ENCODE measurements at regions not wholly inside any gene's neighbourhood (a gene's known extent, or its start where the extent isn't known, plus 50 kb on each side); places are given as distances from the start of the nearest gene placed in this dataset.
A peak's percentile ranks its signal among the peaks of the same experiment; 100 is the strongest.

DNA sequence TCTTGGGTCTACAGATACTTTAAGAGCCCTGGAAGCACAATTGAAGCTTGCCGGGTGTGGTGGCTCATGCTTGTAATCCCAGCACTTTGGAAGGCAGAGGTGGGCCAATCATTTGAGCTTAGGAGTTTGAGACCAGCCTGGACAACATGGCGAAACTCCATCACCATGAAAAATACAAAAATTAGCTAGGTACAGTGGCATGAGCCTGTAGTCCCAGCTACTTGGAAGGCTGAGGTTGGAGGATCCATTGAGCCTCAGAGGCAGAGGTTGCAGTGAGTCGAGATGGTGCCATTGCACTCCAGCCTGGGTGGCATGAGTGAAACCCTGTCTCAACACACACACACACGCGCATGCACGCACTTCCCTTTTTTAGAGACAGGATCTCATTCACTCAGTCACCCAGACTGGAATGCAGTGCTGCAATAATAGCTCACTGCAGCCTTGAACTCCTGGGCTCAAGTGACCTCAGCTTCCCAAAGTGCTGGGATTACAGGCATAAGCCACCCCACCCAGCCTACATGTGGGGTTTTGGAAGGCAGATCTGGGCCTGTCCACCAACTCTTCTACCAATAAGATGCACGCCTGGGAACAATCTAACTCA, 182.5 kb upstream of the JARID2 start:
- Histone ChIP-seq H3K4me3 (no peak overlapping the region), H3K9me3 (no peaks in the 10 kb centered on the region), H3K27ac (peak overlapping the region; percentile 80 to 93 (median 84)), H3K4me1 (peaks cover 10 to 17% of the 10 kb centered on the region in 2 donors), H3K36me3 (no peaks in the 10 kb centered on the region), H3K27me3 (no peaks in the 10 kb centered on the region)
- ATAC-seq, result peak; percentile 23 to 28
- TF ChIP-seq, protein P1, sequence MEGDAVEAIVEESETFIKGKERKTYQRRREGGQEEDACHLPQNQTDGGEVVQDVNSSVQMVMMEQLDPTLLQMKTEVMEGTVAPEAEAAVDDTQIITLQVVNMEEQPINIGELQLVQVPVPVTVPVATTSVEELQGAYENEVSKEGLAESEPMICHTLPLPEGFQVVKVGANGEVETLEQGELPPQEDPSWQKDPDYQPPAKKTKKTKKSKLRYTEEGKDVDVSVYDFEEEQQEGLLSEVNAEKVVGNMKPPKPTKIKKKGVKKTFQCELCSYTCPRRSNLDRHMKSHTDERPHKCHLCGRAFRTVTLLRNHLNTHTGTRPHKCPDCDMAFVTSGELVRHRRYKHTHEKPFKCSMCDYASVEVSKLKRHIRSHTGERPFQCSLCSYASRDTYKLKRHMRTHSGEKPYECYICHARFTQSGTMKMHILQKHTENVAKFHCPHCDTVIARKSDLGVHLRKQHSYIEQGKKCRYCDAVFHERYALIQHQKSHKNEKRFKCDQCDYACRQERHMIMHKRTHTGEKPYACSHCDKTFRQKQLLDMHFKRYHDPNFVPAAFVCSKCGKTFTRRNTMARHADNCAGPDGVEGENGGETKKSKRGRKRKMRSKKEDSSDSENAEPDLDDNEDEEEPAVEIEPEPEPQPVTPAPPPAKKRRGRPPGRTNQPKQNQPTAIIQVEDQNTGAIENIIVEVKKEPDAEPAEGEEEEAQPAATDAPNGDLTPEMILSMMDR (IDR thresholded peaks at IDR 0.05 in 4 of 5, conservative IDR thresholded peaks at IDR 0.05 in 1 of 5), result no peak
- TF ChIP-seq POLR2A (IDR thresholded peaks at IDR 0.05), result no peak
- DNase-seq, result peak; percentile 16 to 70
- intact Hi-C loops (cut with DNase I; ENCODE audit: low total_unique reads) (loop anchor here (1.0 to 10.0 kb wide), 5 partner anchors 139 to 431 kb away; no protein-coding TSS in a partner anchor), in situ Hi-C loops (cut with MboI; ENCODE audit: low sequenced_read_pairs in 4 of 4) (loop anchor here in 1 of 4 donors (10.0 kb wide), 1 partner anchor 179 kb away; no protein-coding TSS in a partner anchor)

DNA sequence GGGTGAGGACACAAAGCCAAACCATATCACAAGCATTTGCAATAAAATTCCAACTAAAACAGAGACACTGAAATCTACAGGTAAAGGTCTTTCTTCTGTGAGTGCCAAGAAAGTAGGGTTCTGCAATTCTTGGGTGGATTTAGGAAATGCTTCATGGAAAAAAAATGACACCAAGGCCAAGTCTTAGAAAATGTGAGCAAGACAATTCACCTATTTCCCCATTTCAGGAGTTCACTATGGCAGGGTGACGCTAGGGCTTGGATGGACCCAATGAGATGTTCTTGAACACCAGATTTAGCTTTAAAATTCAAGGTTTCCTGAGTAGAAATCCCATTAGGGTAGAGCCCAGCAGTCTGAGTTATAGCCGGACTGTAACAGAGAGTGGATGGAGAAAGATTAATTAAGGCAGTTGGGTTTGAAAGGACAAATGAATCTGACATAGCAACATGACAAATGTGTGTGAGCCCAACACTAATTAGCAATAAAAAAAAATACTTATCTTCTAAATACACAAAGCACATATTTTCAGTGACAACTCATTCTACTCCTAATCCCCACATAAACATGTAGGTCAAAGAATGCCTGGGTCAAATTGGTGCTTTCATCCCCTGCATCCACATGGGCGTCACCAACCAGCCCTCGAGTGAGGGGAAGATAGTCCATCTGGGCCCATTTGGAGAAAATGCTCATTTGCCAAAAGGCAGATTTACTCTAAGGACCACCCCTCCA, 180.4 kb upstream of the JARID2 start:
- H3K4me3 ChIP-seq, result no peak overlapping the region
- H3K27ac ChIP-seq, result no peak overlapping the region
- DNase-seq (no peak), ATAC-seq (no peak)
- H3K9me3 ChIP-seq, result no peaks in the 10 kb centered on the region
- TF ChIP-seq, protein P1 (IDR thresholded peaks at IDR 0.05 in 4 of 5, conservative IDR thresholded peaks at IDR 0.05 in 1 of 5), result no peak
- no peak for TF ChIP-seq POLR2A (IDR thresholded peaks at IDR 0.05)
- intact Hi-C loops (cut with DNase I; ENCODE audit: low total_unique reads) (loop anchor here (10.0 kb wide), 2 partner anchors 429 to 431 kb away; no protein-coding TSS in a partner anchor), in situ Hi-C loops (cut with MboI; ENCODE audit: low sequenced_read_pairs in 4 of 4) (loop anchor here in 1 of 4 donors (10.0 kb wide), 1 partner anchor 181 kb away; no protein-coding TSS in a partner anchor)
- no peaks in the 10 kb centered on the region for H3K27me3 ChIP-seq
- H3K36me3 ChIP-seq, result no peaks in the 10 kb centered on the region
- H3K4me1 ChIP-seq, result peaks cover 10 to 17% of the 10 kb centered on the region in 2 donors

DNA sequence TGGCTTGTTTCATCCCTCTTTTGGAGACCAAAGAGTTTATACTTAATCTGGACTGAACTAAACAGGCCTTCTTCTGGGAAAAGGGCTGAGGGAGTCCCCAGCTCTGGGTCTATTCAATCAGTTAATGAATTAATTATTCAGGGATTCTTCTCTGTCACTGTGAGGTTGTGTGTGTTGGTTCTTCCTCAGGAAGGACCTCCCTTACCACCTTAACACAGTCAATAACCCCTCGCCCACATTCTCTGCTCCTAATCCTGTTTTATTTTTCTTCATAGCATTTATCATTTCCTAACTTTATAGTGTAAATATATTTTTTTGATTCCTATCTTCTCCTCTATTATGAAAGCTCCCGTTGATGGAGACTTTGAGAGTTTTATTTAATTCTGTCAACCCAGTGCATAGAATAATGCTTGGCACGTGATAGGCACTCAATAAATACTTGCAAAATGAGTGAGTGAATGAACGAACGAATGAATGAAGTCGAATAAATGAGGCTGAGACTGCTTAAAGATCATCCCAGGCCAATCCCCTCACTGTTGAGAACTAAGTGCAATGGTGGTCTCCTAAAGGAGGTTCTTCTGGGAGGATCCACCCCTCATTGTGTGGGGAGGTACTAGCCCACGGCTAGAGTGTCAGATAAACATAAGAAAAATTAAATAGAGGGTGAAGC, 179.6 kb upstream of the JARID2 start:
- Histone ChIP-seq H3K27me3 (no peaks in the 10 kb centered on the region), H3K27ac (no peak overlapping the region), H3K4me3 (no peak overlapping the region), H3K36me3 (no peaks in the 10 kb centered on the region), H3K9me3 (no peaks in the 10 kb centered on the region), H3K4me1 (peaks cover 10 to 17% of the 10 kb centered on the region in 2 donors)
- ATAC-seq (no peak), DNase-seq (no peak)
- TF ChIP-seq, protein P1 (IDR thresholded peaks at IDR 0.05 in 4 of 5, conservative IDR thresholded peaks at IDR 0.05 in 1 of 5), result no peak
- no peak for TF ChIP-seq POLR2A (IDR thresholded peaks at IDR 0.05)
- intact Hi-C loops (cut with DNase I; ENCODE audit: low total_unique reads) (loop anchor here (10.0 kb wide), 2 partner anchors 429 to 431 kb away; no protein-coding TSS in a partner anchor), in situ Hi-C loops (cut with MboI; ENCODE audit: low sequenced_read_pairs in 4 of 4) (loop anchor here in 1 of 4 donors (10.0 kb wide), 1 partner anchor 181 kb away; no protein-coding TSS in a partner anchor)

DNA sequence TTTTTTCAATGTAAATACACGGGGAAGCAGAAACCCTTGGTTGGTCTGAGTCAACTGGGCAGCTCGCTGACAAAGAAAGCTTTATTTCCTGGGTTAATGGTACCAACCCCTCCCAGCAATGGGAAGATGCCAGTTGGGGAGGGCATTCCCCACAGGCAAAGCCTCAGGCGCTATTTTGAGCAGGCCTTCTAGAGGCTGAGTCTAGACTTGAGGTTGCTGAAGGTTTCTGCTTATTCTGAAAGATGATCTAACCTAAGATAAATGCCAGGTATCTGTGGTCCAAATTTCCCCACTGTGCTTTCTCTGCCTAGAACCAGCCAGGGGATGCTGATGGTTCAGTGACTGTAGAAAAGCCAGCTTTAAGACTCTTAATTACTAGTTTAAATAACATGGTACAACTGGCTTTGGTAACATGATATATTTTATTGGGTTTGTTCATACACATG, 172.5 kb upstream of the JARID2 start:
- in situ Hi-C loops (cut with MboI; ENCODE audit: low sequenced_read_pairs in 4 of 4), result no loop called here
- H3K27me3 ChIP-seq, result no peaks in the 10 kb centered on the region
- DNase-seq (no peak), ATAC-seq (peak in 1 of 2 donors; percentile 49)
- H3K27ac ChIP-seq, result no peak overlapping the region
- H3K36me3 ChIP-seq, result no peaks in the 10 kb centered on the region
- H3K4me3 ChIP-seq, result no peak overlapping the region
- H3K4me1 ChIP-seq, result no peaks in the 10 kb centered on the region
- no peaks in the 10 kb centered on the region for H3K9me3 ChIP-seq
- TF ChIP-seq POLR2A (IDR thresholded peaks at IDR 0.05), result no peak
- TF ChIP-seq, protein P1 (IDR thresholded peaks at IDR 0.05 in 4 of 5, conservative IDR thresholded peaks at IDR 0.05 in 1 of 5), result no peak
- intact Hi-C loops (cut with DNase I; ENCODE audit: low total_unique reads), result no loop called here
